OCI-LY7 (cell line): ENCODE measurements at regions not wholly inside any gene's neighbourhood (a gene's known extent, or its start where the extent isn't known, plus 50 kb on each side); places are given as distances from the start of the nearest gene placed in this dataset.

ENCODE experiments used
- BruUV-seq: library from RNA; stranded (reverse); fragments of 400-500 nt; replicated peaks from 2 replicates; lab custom pipeline; 2021; lab: Mats Ljungman, UMichigan
- CTCF ChIA-PET: fragments of 300-600 bp; sonication (Branson Sonifier 250); formaldehyde crosslinking; loops from one replicate; lab custom pipeline; 2022; ENCODE audit warnings: antibody characterized with exemption; ENCODE audit not compliant: unreplicated experiment; lab: Charles Lee
- POLR2A ChIA-PET: fragments of 300-600 bp; sonication (Branson Sonifier 250); formaldehyde crosslinking; loops from one replicate; lab custom pipeline; 2022; ENCODE audit warnings: antibody characterized with exemption; lab: Charles Lee
- DNase-seq: peaks from one replicate; pipeline ENCODE4 v3.0.0-alpha.2; 2015; ENCODE audit warnings: low spot score
- H2AFZ ChIP-seq: fragments of 200-600 bp; sonication (generic), shearing (Covaris generic); 2 replicates; pipeline ENCODE4 v1.6.1; 2014; ENCODE audit warnings: mild to moderate bottlenecking, antibody characterized with exemption, low read length, moderate library complexity
- H3K27ac ChIP-seq: fragments of 200-600 bp; sonication (generic); 2 replicates; pipeline ENCODE4 v1.5.1; 2014; ENCODE audit warnings: mixed run types, low read depth, mild to moderate bottlenecking, moderate library complexity, low read length, inconsistent platforms; ENCODE audit not compliant: poor library complexity, severe bottlenecking
- H3K36me3 ChIP-seq: fragments of 200-600 bp; sonication (generic); 2 replicates; pipeline ENCODE4 v1.6.1; 2014; ENCODE audit warnings: mild to moderate bottlenecking, antibody characterized with exemption, low read length, moderate library complexity, mixed read lengths; ENCODE audit not compliant: insufficient read depth
- H3K4me1 ChIP-seq: fragments of 200-600 bp; sonication (generic); 2 replicates; pipeline ENCODE4 v1.5.1; 2014; ENCODE audit warnings: mild to moderate bottlenecking, low read length; ENCODE audit not compliant: insufficient read depth, poor library complexity, severe bottlenecking
- H3K4me2 ChIP-seq: fragments of 200-600 bp; sonication (generic); 2 replicates; pipeline ENCODE4 v1.6.1; 2014; ENCODE audit warnings: mild to moderate bottlenecking, low read length
- H3K4me3 ChIP-seq: fragments of 200-600 bp; sonication (generic); 2 replicates; pipeline ENCODE4 v1.5.1; 2014; ENCODE audit warnings: mild to moderate bottlenecking, low read depth, low read length; ENCODE audit not compliant: poor library complexity, severe bottlenecking
- H3K79me2 ChIP-seq: fragments of 200-600 bp; sonication (generic); 2 replicates; pipeline ENCODE4 v1.6.1; 2016; ENCODE audit warnings: low read depth, mild to moderate bottlenecking, low read length, moderate library complexity, mixed read lengths; ENCODE audit not compliant: insufficient read depth
- H3K9me2 ChIP-seq: fragments of 200-600 bp; sonication (generic); 2 replicates; pipeline ENCODE4 v1.6.1; 2016; ENCODE audit warnings: mild to moderate bottlenecking, low read length, mixed read lengths; ENCODE audit not compliant: insufficient read depth
- H3K9me3 ChIP-seq: fragments of 200-600 bp; sonication (generic); 2 replicates; pipeline ENCODE4 v1.6.1; 2014; ENCODE audit warnings: mild to moderate bottlenecking, mixed run types, low read length, mixed read lengths
- H4K20me1 ChIP-seq: fragments of 200-600 bp; sonication (generic); 2 replicates; pipeline ENCODE4 v1.6.1; 2014; ENCODE audit warnings: mild to moderate bottlenecking, antibody characterized with exemption, low read length, moderate library complexity, mixed read lengths; ENCODE audit not compliant: insufficient read depth
- EZH2phosphoT487 ChIP-seq: fragments of 200-600 bp; sonication (generic); IDR thresholded peaks from 2 replicates; pipeline ENCODE4 v1.6.1; 2018; ENCODE audit warnings: low read depth, borderline replicate concordance, mild to moderate bottlenecking, mixed run types, antibody characterized with exemption, low read length, moderate library complexity, mixed read lengths
- intact Hi-C: fragments of 100-400 bp; cut with micrococcal nuclease; formaldehyde crosslinking; loops from one replicate; pipeline ENCODE4 v1.10.0; 2022; ENCODE audit not compliant: unreplicated experiment
- TF ChIP-seq, protein P1 (sequence below): fragments of 200-600 bp; sonication (generic); conservative IDR thresholded peaks from 2 replicates; pipeline ENCODE4 v1.5.1; 2014; ENCODE audit warnings: mild to moderate bottlenecking, antibody characterized with exemption, low read length, moderate library complexity, mixed read lengths

DNA sequence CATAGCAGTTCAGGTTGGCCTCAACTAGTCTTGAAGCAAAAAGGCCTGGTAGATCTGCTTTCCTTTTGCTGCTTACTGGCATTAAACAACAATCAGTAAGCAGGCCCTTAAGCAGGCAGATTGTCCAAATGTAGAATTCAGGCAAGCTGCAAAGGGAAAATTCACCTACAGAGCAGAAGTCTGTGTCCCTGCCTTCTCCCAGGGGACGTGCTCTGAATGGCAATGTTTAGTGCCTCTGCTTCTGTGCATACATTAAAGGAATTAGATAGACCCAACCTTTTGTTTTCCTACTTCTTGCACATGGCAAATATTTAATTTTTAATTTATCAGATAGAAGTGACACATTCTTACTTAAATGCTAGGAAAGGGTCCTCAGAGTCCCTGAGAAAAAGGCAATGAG lies 328.8 kb upstream of the PIK3R1 start:
- Histone ChIP-seq H3K4me2 (no peak overlapping the region), H2AFZ (no peak overlapping the region), H3K4me3 (no peak overlapping the region), H3K4me1 (no peaks in the 10 kb centered on the region), H3K36me3 (no peaks in the 10 kb centered on the region), H3K9me3 (no peaks in the 10 kb centered on the region), H4K20me1 (no peaks in the 10 kb centered on the region), H3K27ac (no peak overlapping the region), H3K79me2 (no peaks in the 10 kb centered on the region), H3K9me2 (no peaks in the 10 kb centered on the region)
- TF ChIP-seq EZH2phosphoT487 = no peak
- TF ChIP-seq, protein P1, sequence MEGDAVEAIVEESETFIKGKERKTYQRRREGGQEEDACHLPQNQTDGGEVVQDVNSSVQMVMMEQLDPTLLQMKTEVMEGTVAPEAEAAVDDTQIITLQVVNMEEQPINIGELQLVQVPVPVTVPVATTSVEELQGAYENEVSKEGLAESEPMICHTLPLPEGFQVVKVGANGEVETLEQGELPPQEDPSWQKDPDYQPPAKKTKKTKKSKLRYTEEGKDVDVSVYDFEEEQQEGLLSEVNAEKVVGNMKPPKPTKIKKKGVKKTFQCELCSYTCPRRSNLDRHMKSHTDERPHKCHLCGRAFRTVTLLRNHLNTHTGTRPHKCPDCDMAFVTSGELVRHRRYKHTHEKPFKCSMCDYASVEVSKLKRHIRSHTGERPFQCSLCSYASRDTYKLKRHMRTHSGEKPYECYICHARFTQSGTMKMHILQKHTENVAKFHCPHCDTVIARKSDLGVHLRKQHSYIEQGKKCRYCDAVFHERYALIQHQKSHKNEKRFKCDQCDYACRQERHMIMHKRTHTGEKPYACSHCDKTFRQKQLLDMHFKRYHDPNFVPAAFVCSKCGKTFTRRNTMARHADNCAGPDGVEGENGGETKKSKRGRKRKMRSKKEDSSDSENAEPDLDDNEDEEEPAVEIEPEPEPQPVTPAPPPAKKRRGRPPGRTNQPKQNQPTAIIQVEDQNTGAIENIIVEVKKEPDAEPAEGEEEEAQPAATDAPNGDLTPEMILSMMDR = no peak
- intact Hi-C loops = no loop called here
- ChIA-PET CTCF (no interaction called here), POLR2A (no interaction called here)
- BruUV-seq = no TSS peak
- DNase-seq = no peak

DNA sequence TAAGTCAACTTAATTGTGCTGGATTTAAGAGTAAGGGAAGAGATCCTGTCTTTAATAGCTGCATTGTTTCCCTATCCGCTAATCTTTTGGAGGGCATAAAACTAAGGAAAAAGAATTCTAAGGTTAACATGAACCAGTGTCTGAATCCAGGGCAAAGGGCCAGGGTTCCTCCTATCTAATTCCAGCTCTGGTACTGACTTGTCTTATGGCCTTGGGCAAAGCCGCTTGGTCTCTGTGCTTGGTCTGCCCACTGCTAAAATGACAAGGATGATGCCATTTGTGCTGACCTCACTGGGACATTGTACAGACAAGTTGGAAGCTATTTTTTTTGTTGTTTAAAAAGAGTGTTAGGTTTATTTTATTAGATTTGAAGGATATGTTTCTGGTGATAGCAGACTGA lies 334.7 kb upstream of the PIK3R1 start:
- H3K9me2 ChIP-seq = no peaks in the 10 kb centered on the region
- H3K27ac ChIP-seq = no peak overlapping the region
- H2AFZ ChIP-seq = no peak overlapping the region
- no peaks in the 10 kb centered on the region for H3K36me3 ChIP-seq
- intact Hi-C loops = no loop called here
- ChIA-PET POLR2A (no interaction called here), CTCF (no interaction called here)
- no peaks in the 10 kb centered on the region for H4K20me1 ChIP-seq
- no peak for TF ChIP-seq EZH2phosphoT487
- TF ChIP-seq, protein P1 = no peak
- H3K4me3 ChIP-seq = no peak overlapping the region
- no peak for DNase-seq
- BruUV-seq = no TSS peak
- no peaks in the 10 kb centered on the region for H3K4me1 ChIP-seq
- H3K79me2 ChIP-seq = no peaks in the 10 kb centered on the region
- no peak overlapping the region for H3K4me2 ChIP-seq
- H3K9me3 ChIP-seq = no peaks in the 10 kb centered on the region

DNA sequence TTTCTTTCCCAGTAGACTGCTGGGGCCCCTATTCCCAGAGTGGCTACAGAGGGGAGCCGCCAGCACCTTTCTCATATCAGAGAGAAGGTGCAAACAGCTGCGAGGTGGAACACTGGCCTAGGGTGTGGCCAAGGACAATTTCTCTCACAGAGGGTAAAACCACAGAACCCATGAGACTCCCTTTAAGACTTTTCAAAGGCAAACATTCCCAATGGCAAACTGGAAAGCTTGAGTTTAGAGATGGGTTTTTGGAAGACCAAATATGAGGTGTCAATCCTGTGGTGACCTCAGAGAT lies 335.1 kb upstream of the PIK3R1 start:
- POLR2A ChIA-PET = no interaction called here

More for the DNA sequence above, 335.1 kb upstream of the PIK3R1 start:
- intact Hi-C loops = no loop called here
- no peak overlapping the region for H3K27ac ChIP-seq
- DNase-seq = no peak
- no peak overlapping the region for H2AFZ ChIP-seq
- no peaks in the 10 kb centered on the region for H3K9me3 ChIP-seq
- H3K79me2 ChIP-seq = no peaks in the 10 kb centered on the region
- H3K4me3 ChIP-seq = no peak overlapping the region
- no peaks in the 10 kb centered on the region for H4K20me1 ChIP-seq
- H3K36me3 ChIP-seq = no peaks in the 10 kb centered on the region
- H3K9me2 ChIP-seq = no peaks in the 10 kb centered on the region
- no peak for TF ChIP-seq EZH2phosphoT487
- TF ChIP-seq, protein P1 = no peak
- CTCF ChIA-PET = no interaction called here
- no peaks in the 10 kb centered on the region for H3K4me1 ChIP-seq
- no TSS peak for BruUV-seq
- no peak overlapping the region for H3K4me2 ChIP-seq
